A204.1 (cell line): ENCODE measurements at regions not wholly inside any gene's neighbourhood (a gene's known extent, or its start where the extent isn't known, plus 50 kb on each side); places are given as distances from the start of the nearest gene placed in this dataset.

ENCODE experiments used
- FAIRE-seq: peaks from 2 replicates; lab custom pipeline; 2012; peaks lifted over from hg19 to GRCh38; lab: Jason Lieb, UNC

DNA sequence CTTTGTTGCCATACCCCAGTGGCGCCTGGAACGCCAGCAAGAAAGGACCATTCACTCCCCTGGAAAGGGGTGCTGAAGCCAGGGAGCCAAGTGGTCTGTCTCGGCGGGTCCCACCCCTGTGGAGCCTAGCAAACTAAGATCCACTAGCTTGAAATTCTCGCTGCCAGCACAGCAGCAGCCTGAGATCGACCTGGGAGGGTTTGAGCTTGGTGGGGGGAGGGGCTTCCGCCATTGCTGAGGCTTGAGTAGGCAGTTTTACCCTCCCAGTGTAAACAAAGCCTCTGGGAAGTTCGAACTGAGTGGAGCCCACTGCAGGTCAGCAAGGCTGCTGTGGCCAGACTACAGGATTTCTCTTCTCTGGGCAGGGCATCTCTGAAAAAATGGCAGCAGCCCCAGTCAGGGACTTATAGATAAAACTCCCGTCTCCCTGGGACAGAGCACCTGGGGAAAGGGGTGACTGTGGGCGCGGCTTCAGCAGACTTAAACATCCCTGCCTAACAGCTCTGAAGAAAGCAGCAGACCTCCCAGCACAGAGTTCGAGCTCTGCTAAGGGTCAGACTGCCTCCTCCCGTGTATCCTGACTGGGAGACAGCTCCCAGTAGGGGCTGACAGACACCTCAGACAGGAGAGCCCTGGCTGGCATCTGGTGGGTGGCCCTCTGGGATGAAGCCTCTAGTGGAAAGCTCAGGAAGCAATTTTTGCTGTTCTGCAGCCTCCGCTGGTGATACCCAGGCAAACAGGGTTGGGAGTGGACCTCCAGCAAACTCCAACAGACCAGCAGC lies 281.1 kb upstream of the SP4 start:
- FAIRE-seq = no peak

- FAIRE-seq = no peak
Measured at GRCh38 chr7:21149809-21150208, 278.1 kb upstream of the SP4 start.

- FAIRE-seq = no peak
Measured at GRCh38 chr7:21154614-21155013, 273.3 kb upstream of the SP4 start.

DNA sequence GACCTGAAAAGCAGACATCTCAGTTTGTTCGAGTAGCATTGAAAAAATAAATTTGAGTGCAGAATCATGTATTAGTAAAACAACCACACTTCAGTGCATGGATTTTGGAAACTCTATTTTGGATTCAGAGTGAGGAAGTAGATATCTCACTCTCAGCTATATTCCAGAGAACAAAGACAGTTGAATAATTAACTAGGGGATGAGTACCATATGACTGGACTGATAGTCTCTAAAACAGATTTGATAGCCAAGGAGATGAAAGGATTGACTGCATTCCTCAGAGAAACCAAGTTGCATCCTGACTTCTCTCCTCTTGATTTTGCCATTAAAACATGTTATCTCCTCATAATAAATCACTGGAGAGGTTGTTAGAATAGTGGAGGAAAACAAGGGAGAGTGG lies 268.4 kb upstream of the SP4 start:
- no peak for FAIRE-seq

GRCh38 chr7:21160401-21160800 lies 267.5 kb upstream of the SP4 start:
- no peak for FAIRE-seq

DNA sequence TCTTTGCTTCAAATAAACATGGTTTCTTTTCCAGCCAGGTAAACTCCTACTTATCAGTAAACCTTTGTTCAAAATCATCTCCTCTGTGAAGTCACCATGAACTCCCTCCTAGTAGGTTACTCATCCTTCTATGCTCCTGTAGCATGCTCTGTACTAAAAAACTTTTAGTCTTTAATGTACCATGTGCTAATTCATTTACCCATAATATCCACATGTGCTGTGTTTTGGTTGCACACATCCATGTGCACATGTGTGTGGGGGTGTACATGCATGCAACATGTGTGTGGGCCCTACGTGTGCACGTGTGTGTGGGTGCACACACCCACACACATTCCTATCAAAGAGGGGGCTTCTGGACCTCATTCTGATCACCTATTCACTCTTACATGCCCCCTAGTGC lies 259.9 kb upstream of the SP4 start:
- no peak for FAIRE-seq

DNA sequence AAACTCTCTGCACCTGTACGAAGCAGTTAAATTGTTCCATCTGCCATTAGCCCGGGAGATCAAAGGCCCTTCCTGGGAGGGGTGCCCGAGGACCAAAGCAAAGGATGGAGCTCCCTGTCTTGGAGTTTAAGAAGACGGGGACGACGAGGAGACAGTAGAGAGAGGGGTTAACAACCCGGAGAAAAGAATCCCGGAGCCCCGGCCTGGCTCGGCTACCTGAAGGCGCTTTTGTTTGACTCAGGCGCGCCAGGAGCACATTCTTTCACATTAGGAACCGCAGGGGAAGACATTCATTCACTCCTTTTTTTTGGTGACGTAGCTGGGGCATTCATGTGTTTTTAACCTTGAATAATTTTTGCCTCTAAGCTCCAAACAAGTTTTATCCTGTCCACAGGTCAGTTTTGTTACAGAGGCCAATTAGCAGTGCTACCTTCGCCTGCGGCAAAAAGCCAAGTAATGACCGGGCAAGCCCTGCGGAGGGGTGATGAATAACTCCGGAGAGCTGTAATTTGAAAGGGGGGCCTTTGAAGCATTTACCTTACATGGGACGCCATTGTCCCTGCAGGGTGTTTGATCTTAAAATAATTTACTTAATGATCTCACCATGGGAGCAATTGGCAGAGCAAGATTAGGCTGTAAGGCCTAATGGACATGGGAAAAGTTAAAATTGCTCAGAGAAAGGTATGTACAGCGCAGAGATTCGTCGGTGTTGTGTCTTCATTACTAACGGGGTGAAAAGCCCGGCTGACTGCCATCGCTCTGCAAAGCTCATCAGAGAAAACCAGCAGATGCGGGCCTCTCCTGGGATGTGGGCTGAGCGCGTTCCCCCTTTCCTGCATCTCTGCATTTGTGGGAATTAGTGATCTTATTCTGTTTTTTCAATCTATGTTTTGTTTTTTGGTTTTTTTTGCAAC lies 258.0 kb upstream of the SP4 start:
- FAIRE-seq = no peak

DNA sequence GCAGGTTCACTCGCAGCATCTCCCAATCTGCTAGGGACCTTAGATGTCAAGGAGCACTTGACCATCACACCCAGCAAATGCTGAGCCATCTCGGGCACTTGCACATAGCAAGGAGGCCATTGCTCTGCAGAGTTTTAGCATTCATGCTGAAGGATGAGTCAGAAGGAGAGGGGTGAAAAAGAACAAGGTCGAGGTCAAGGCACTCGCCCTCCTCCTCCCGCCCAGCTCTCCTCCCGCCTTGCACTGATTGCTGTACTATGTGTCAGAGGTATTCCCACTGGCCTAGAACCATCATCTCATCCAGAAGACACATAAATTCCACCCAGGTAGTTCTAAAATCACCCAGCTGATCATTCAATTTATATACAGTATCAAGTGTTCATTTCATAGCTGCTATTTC lies 255.1 kb upstream of the SP4 start:
- FAIRE-seq = no peak

GRCh38 chr7:21173436-21173835 lies 254.4 kb upstream of the SP4 start:
- FAIRE-seq = no peak

GRCh38 chr7:21175714-21176113 lies 252.2 kb upstream of the SP4 start:
- FAIRE-seq = no peak

DNA sequence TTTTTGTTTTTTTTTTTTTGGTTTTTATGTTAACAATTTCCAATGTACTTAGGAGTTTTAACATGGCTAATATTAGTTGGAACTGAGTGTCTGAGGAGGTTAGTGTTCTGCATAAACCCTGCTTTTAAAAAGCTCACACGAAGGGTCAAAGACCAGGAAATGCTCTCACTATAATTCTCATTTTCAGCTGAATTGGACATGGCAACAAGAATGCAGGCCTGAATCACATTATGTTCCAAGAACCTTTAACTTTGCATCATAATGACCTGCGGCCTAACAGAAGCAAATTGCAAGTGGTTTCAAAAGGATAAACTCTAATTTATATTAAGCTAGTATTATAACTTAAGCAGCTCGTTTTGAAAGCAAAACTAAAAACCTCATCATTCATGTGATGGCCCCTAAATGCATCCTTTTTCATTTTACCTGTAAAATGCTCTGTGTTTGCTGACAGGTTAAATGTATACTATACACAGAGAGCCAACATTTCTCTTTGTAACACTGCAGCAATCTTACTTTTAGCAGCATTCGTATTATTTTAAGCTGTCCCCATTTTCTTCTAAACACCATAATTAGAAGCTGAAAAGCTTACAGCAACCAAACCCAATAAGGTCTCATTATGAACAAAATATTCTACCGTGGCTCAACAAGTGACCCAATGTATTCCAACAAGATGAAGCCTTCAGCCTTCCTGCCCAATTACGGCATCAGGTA lies 242.8 kb upstream of the SP4 start:
- FAIRE-seq = no peak

DNA sequence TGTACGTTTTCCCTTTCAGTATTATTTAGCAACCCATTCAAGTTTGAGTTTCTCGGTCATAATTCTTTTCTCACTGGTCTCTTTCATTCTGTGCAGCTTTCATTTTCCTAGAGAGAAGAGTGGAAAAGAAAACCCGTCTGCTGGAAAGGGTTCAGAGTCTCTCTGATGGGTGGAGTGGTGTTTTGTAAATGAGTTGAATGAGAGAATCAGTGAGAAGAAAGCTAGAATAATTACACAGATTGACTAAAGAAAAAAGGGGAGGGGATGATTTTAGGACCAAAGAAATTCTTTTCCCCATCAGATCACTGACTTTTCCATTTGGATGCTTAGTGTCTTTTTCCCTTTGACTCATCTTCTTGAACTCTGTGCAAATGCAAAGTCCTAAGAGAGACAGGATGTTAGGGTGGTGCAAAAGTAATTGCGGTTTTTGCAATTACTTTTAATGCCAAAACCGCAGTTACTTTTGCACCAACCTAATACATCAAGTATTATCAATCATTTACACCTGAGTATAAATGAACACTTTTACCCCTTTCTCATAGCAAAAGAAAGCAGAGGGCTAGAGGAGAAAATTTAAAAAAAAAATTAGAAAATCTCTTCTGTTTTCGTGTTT lies 242.1 kb upstream of the SP4 start:
- FAIRE-seq = no peak

DNA sequence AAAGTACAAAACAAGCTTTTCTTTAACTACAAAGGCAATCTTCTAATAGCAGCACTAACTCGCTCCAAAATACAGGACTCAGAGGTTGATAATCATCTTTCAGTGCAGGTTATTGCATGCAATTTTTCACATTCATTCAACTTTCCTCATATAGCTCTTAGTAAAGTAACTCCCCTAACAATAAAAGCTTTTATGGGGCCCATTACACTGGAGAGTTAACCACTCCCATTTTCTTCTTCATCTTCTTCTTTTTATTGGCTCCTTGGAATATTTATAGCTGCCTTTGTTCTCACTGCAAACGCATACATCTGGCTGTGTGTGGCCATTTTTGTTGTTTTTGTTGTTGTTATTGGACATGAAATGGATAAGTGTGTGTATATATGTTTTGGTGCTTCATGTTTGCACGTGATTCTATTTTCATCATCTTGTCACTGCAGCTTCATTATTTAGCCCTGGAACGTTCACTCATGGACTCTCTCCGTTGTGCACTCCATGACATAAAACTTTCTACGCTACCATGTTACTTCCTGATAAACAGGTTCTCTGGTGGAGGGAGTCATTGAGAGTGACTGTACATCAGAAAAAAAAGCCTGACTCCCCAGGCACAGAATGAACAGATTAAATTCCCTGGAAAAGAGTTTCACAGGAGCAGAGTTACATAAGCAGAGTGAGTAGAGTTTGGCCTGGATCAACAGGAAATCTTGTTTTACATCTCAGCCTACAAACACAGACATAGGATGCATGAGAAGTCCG lies 236.4 kb upstream of the SP4 start:
- FAIRE-seq = no peak

DNA sequence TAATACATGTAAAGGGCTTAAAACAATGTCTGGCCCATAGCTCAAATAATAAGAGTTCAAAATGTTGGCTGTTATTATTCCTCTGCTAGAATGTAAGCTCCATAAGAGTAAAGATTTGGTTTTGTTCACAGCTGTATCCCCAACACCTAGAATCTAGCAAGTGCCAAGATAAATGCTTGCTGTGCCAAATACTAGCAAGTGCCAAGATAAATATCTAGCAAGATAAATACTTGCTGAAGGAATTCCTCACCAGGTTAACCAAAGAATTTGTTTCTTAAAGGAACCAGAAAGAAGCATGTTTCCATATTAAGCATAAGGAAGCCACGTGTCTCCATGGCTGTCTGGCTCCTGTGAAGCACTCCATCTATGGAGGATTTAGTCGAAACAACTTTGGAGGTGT lies 235.2 kb upstream of the SP4 start:
- no peak for FAIRE-seq

DNA sequence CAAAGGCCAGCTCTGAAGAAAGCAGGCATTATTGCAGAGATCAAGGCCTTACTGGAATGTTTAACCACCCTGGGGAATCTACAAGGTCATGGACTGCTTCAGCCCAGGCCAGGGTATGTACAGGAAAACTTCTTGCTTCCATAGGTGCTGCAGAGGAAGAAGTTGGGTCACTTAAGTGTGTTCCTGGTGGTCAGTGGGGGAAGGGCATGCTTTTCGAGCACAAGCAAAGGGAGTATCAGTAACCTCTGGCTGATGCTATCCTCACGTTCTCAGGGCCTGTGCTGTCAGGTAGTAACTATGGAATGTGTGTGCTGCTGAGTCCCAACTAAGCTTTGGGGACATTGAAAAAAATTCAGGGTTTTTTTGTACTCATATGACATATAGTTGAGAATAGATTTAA lies 234.0 kb upstream of the SP4 start:
- no peak for FAIRE-seq

- FAIRE-seq = no peak
Measured at GRCh38 chr7:21194936-21195335, 232.9 kb upstream of the SP4 start.

GRCh38 chr7:21198921-21199320 lies 229.0 kb upstream of the SP4 start:
- FAIRE-seq = no peak

DNA sequence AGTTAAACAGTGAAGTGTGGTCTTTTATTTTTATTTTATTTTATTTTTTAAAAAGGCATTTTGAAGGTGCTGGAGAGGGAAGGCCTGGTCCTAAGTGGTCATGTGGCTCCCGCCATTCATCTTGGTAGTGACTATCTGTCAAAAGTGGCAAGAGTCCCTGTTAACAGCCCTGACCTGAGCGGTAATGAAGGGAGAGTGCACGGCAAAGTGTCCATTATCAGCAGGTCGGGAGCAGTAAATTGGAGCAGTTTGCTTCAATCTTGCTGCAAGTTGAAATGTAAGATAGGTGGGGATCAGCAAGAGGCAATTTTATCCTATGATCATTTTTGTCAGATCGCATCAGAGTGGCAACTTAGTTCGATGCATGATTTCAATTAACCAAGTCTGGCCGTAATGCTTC lies 227.4 kb upstream of the SP4 start:
- no peak for FAIRE-seq

GRCh38 chr7:21214657-21215056 lies 213.2 kb upstream of the SP4 start:
- peak; percentile 14 for FAIRE-seq

GRCh38 chr7:21215307-21215706 lies 212.6 kb upstream of the SP4 start:
- FAIRE-seq = no peak

- FAIRE-seq = no peak
Measured at GRCh38 chr7:21217365-21217764, 210.5 kb upstream of the SP4 start.

- no peak for FAIRE-seq
Measured at GRCh38 chr7:21218155-21218554, 209.7 kb upstream of the SP4 start.
